Central memory CD4-positive, alpha-beta T cell (primary cell): ENCODE measurements at regions not wholly inside any gene's neighbourhood (a gene's known extent, or its start where the extent isn't known, plus 50 kb on each side); places are given as distances from the start of the nearest gene placed in this dataset.
"Not testable (repeated sequence)": the region's sequence is repeated elsewhere in the genome, so short reads cannot be mapped to it uniquely, and the experiment has no call there.

ENCODE experiments used
- DNase-seq: peaks from one replicate; pipeline ENCODE4 v3.0.0; 2022

GRCh38 chr13:81602241-81602640, 1261.3 kb upstream of the SPRY2 start:
- DNase-seq: no peak

GRCh38 chr13:81597101-81597500, 1256.2 kb upstream of the SPRY2 start:
- DNase-seq: no peak

- no peak for DNase-seq
Observed at GRCh38 chr13:81596224-81596753, 1255.4 kb upstream of the SPRY2 start.

GRCh38 chr13:81591528-81592220, 1250.7 kb upstream of the SPRY2 start:
- DNase-seq: no peak

- no peak for DNase-seq
Observed at GRCh38 chr13:81582381-81582780, 1241.5 kb upstream of the SPRY2 start.

GRCh38 chr13:81577601-81578195, 1236.8 kb upstream of the SPRY2 start:
- no peak for DNase-seq

- DNase-seq: no peak
Observed at GRCh38 chr13:81568824-81569223, 1227.9 kb upstream of the SPRY2 start.

- no peak for DNase-seq
Observed at GRCh38 chr13:81565849-81566248, 1224.9 kb upstream of the SPRY2 start.

- DNase-seq: no peak
Observed at GRCh38 chr13:81563091-81563490, 1222.2 kb upstream of the SPRY2 start.

- no peak for DNase-seq
Observed at GRCh38 chr13:81562598-81562997, 1221.7 kb upstream of the SPRY2 start.

- DNase-seq: no peak
Observed at GRCh38 chr13:81551036-81551435, 1210.1 kb upstream of the SPRY2 start.

- not testable (repeated sequence) for DNase-seq
Observed at GRCh38 chr13:81546294-81546693, 1205.4 kb upstream of the SPRY2 start.

- no peak for DNase-seq
Observed at GRCh38 chr13:81540777-81541176, 1199.9 kb upstream of the SPRY2 start.

- DNase-seq: no peak
Observed at GRCh38 chr13:81539643-81540150, 1198.8 kb upstream of the SPRY2 start.

GRCh38 chr13:81498969-81499368, 1158.0 kb upstream of the SPRY2 start:
- no peak for DNase-seq

GRCh38 chr13:81493144-81493543, 1152.2 kb upstream of the SPRY2 start:
- no peak for DNase-seq

- DNase-seq: no peak
Observed at GRCh38 chr13:81492449-81492848, 1151.5 kb upstream of the SPRY2 start.

GRCh38 chr13:81488021-81488420, 1147.1 kb upstream of the SPRY2 start:
- DNase-seq: no peak

GRCh38 chr13:81487151-81487550, 1146.2 kb upstream of the SPRY2 start:
- no peak for DNase-seq

GRCh38 chr13:81480634-81481033, 1139.7 kb upstream of the SPRY2 start:
- DNase-seq: no peak

- no peak for DNase-seq
Observed at GRCh38 chr13:81473366-81473899, 1132.5 kb upstream of the SPRY2 start.

GRCh38 chr13:81458170-81458569, 1117.2 kb upstream of the SPRY2 start:
- no peak for DNase-seq

GRCh38 chr13:81446441-81446840, 1105.5 kb upstream of the SPRY2 start:
- DNase-seq: no peak

- DNase-seq: no peak
Observed at GRCh38 chr13:81442904-81443303, 1102.0 kb upstream of the SPRY2 start.
